Caco-2 (cell line): ENCODE measurements at regions not wholly inside any gene's neighbourhood (a gene's known extent, or its start where the extent isn't known, plus 50 kb on each side); places are given as distances from the start of the nearest gene placed in this dataset.

ENCODE experiments used
- BruUV-seq: library from RNA; stranded (reverse); fragments of 400-500 nt; replicated peaks from 2 replicates; lab custom pipeline; 2021; lab: Mats Ljungman, UMichigan
- CTCF ChIA-PET: fragments of 300-600 bp; sonication (Branson Sonifier 250); formaldehyde crosslinking; loops from one replicate; lab custom pipeline; 2022; ENCODE audit warnings: antibody characterized with exemption; lab: Charles Lee
- POLR2A ChIA-PET: fragments of 300-600 bp; sonication (Branson Sonifier 250); formaldehyde crosslinking; loops from one replicate; lab custom pipeline; 2022; ENCODE audit warnings: antibody characterized with exemption; lab: Charles Lee
- DNase-seq, 2 experiments: peaks; one replicate each; pipeline versions ENCODE4 v3.0.0 to v3.0.0-alpha.2; 2020 to 2022
- H3K27me3 ChIP-seq: replicated peaks from 2 replicates; pipeline ENCODE4 v1.6.0; 2011; ENCODE audit warnings: low read length; ENCODE audit not compliant: control insufficient read depth, insufficient read depth
- H3K36me3 ChIP-seq: 2 replicates; pipeline ENCODE4 v1.5.1; 2011; ENCODE audit warnings: low read length; ENCODE audit not compliant: control insufficient read depth, insufficient read depth
- H3K4me1 ChIP-seq: fragments of 250-450 bp; sonication (Bioruptor Pico); 2 replicates; pipeline ENCODE4 v1.5.1; 2020; ENCODE audit warnings: mild to moderate bottlenecking
- H3K4me3 ChIP-seq: 2 replicates; pipeline ENCODE4 v1.5.1; 2011; ENCODE audit warnings: low read depth, mild to moderate bottlenecking, control low read depth, low read length
- H3K9me3 ChIP-seq: fragments of 250-450 bp; sonication (Bioruptor Pico); 2 replicates; pipeline ENCODE4 v1.5.1; 2020; ENCODE audit warnings: mild to moderate bottlenecking, moderate library complexity
- H3K27ac Mint-ChIP-seq: one replicate; pipeline ENCODE4 v1.8.0; 2022; ENCODE audit warnings: mixed read lengths; ENCODE audit not compliant: unreplicated experiment
- H3K27me3 Mint-ChIP-seq: one replicate; pipeline ENCODE4 v1.8.0; 2022; ENCODE audit warnings: mixed read lengths; ENCODE audit not compliant: insufficient read depth, unreplicated experiment
- H3K36me3 Mint-ChIP-seq: one replicate; pipeline ENCODE4 v1.8.0; 2022; ENCODE audit warnings: mild to moderate bottlenecking, mixed read lengths; ENCODE audit not compliant: insufficient read depth, unreplicated experiment
- H3K4me1 Mint-ChIP-seq: one replicate; pipeline ENCODE4 v1.8.0; 2022; ENCODE audit warnings: low read depth, mixed read lengths; ENCODE audit not compliant: unreplicated experiment
- H3K4me3 Mint-ChIP-seq: one replicate; pipeline ENCODE4 v1.8.0; 2022; ENCODE audit warnings: mild to moderate bottlenecking, moderate library complexity, mixed read lengths; ENCODE audit not compliant: unreplicated experiment
- H3K9me3 Mint-ChIP-seq: one replicate; pipeline ENCODE4 v1.8.0; 2022; ENCODE audit warnings: mixed read lengths; ENCODE audit not compliant: unreplicated experiment
- intact Hi-C: fragments of 100-400 bp; cut with micrococcal nuclease; formaldehyde crosslinking; loops from one replicate; pipeline ENCODE4 v1.10.0; 2022; ENCODE audit not compliant: unreplicated experiment
- TF ChIP-seq, protein P1 (sequence below), 2 experiments: fragments of 200-600 bp in 1 of 2; IDR thresholded peaks; 1 replicate in 1 of 2; 2 replicates in 1 of 2; pipeline versions ENCODE4 v1.5.1 to v1.8.0; 2011 to 2022; ENCODE audit warnings: antibody characterized with exemption in 1 of 2, control low read depth in 1 of 2, inconsistent platforms in 1 of 2, low read depth in 1 of 2, low read length in 1 of 2, mild to moderate bottlenecking in 1 of 2, moderate library complexity in 1 of 2; ENCODE audit not compliant: insufficient read depth in 1 of 2, severe bottlenecking in 1 of 2, unreplicated experiment in 1 of 2

GRCh38 chr2:238965371-238966071 lies 117.6 kb downstream of the TWIST2 start:
- POLR2A ChIA-PET = no interaction called here
- no peak overlapping the region for H3K4me3 Mint-ChIP-seq
- CTCF ChIA-PET = no interaction called here
- H3K36me3 ChIP-seq = no peaks in the 10 kb centered on the region
- BruUV-seq = no TSS peak
- no peak for DNase-seq
- no peaks in the 10 kb centered on the region for H3K27me3 ChIP-seq
- peaks cover 3% of the 10 kb centered on the region for H3K27me3 Mint-ChIP-seq
- TF ChIP-seq, protein P1, sequence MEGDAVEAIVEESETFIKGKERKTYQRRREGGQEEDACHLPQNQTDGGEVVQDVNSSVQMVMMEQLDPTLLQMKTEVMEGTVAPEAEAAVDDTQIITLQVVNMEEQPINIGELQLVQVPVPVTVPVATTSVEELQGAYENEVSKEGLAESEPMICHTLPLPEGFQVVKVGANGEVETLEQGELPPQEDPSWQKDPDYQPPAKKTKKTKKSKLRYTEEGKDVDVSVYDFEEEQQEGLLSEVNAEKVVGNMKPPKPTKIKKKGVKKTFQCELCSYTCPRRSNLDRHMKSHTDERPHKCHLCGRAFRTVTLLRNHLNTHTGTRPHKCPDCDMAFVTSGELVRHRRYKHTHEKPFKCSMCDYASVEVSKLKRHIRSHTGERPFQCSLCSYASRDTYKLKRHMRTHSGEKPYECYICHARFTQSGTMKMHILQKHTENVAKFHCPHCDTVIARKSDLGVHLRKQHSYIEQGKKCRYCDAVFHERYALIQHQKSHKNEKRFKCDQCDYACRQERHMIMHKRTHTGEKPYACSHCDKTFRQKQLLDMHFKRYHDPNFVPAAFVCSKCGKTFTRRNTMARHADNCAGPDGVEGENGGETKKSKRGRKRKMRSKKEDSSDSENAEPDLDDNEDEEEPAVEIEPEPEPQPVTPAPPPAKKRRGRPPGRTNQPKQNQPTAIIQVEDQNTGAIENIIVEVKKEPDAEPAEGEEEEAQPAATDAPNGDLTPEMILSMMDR (IDR thresholded peaks at IDR 0.05; ENCODE audit: insufficient read depth in 1 of 2, low read depth in 1 of 2, low read length in 1 of 2, severe bottlenecking in 1 of 2, unreplicated experiment in 1 of 2) = no peak
- H3K4me1 Mint-ChIP-seq = no peaks in the 10 kb centered on the region
- no peak overlapping the region for H3K27ac Mint-ChIP-seq
- H3K9me3 Mint-ChIP-seq = no peaks in the 10 kb centered on the region
- no peak overlapping the region for H3K4me3 ChIP-seq
- no peaks in the 10 kb centered on the region for H3K36me3 Mint-ChIP-seq
- 0 out of 2 replicates have a peak, but pooled peaks cover 6% of the 10 kb centered on the region for H3K4me1 ChIP-seq
- intact Hi-C loops = no loop called here
- H3K9me3 ChIP-seq = no peaks in the 10 kb centered on the region

DNA sequence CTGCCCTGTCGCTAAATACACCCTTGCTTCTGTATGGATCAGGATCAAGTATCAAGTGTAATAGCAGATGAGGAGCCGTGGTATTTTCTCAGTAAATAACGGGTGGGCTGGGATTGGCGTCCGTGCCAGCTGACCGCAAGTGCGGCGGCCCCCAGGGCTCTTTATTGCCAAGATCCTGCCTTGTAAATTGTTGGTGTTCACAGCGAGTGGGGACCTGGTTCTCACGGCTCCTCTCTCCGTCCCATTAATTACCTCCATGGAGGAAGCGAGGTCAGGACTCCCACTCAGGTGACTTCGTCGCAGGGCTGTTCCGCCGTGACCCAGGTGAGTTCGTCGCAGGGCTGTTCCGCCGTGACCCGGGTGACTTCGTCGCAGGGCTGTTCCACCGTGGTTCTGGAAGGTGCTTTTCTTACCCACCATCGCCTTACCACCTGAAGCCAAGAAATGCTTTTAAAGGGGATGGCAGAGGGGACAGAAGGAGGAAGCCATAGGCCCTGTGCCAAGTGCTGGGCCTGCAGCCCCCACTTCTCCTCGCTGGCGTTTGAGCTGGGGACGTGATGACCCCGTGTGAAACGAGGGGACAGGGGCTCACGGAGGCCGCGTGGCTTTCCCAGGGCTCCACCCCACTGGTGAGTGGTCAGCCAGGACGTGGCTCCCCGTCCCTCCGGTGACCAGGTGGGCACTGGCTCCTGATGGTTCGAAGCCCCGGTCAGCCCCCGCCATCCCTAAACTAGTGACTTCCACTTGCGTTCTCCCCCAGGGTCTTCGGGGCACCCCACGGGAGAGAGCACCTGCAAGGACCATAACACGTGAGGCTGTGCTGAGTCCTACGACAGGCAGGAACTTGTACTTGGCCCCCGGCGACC lies 118.4 kb downstream of the TWIST2 start:
- intact Hi-C loops = no loop called here
- no TSS peak for BruUV-seq
- Histone ChIP-seq H3K9me3 (no peaks in the 10 kb centered on the region), H3K4me3 (no peak overlapping the region), H3K36me3 (no peaks in the 10 kb centered on the region), H3K27me3 (no peaks in the 10 kb centered on the region), H3K4me1 (0 out of 2 replicates have a peak, but pooled peaks cover 6% of the 10 kb centered on the region)
- H3K27ac Mint-ChIP-seq = no peak overlapping the region
- ChIA-PET POLR2A (no interaction called here), CTCF (no interaction called here)
- no peak for DNase-seq
- H3K36me3 Mint-ChIP-seq = no peaks in the 10 kb centered on the region
- no peaks in the 10 kb centered on the region for H3K9me3 Mint-ChIP-seq
- H3K4me3 Mint-ChIP-seq = no peak overlapping the region
- H3K4me1 Mint-ChIP-seq = no peaks in the 10 kb centered on the region
- TF ChIP-seq, protein P1 (IDR thresholded peaks at IDR 0.05; ENCODE audit: insufficient read depth in 1 of 2, low read depth in 1 of 2, low read length in 1 of 2, severe bottlenecking in 1 of 2, unreplicated experiment in 1 of 2) = no peak
- H3K27me3 Mint-ChIP-seq = peaks cover 3% of the 10 kb centered on the region

- no peaks in the 10 kb centered on the region for H3K9me3 Mint-ChIP-seq
- H3K27me3 ChIP-seq = no peaks in the 10 kb centered on the region
- intact Hi-C loops = no loop called here
- ChIA-PET POLR2A (no interaction called here), CTCF (no interaction called here)
- DNase-seq = no peak
- H3K4me3 ChIP-seq = no peak overlapping the region
- H3K9me3 ChIP-seq = no peaks in the 10 kb centered on the region
- TF ChIP-seq, protein P1 (IDR thresholded peaks at IDR 0.05; ENCODE audit: insufficient read depth in 1 of 2, low read depth in 1 of 2, low read length in 1 of 2, severe bottlenecking in 1 of 2, unreplicated experiment in 1 of 2) = no peak
- H3K4me1 Mint-ChIP-seq = no peaks in the 10 kb centered on the region
- H3K4me3 Mint-ChIP-seq = no peak overlapping the region
- 0 out of 2 replicates have a peak, but pooled peaks cover 6% of the 10 kb centered on the region for H3K4me1 ChIP-seq
- no TSS peak for BruUV-seq
- no peaks in the 10 kb centered on the region for H3K36me3 Mint-ChIP-seq
- no peaks in the 10 kb centered on the region for H3K36me3 ChIP-seq
- H3K27me3 Mint-ChIP-seq = peaks cover 3% of the 10 kb centered on the region
- H3K27ac Mint-ChIP-seq = no peak overlapping the region
Observed at GRCh38 chr2:238967031-238967977, 119.4 kb downstream of the TWIST2 start.
